Neural cell (in vitro differentiated cells): ENCODE measurements at regions not wholly inside any gene's neighbourhood (a gene's known extent, or its start where the extent isn't known, plus 50 kb on each side); places are given as distances from the start of the nearest gene placed in this dataset.

Experiments
- H2AFZ ChIP-seq: fragments of 200-600, 300-800 bp; sonication (generic), shearing (Covaris generic); 2 replicates; pipeline ENCODE4 v1.6.0; 2014; ENCODE audit warnings: low read depth, mild to moderate bottlenecking, antibody characterized with exemption, low read length, moderate library complexity
- H3F3A ChIP-seq: fragments of 200-600 bp; shearing (Covaris generic); 2 replicates; pipeline ENCODE4 v1.6.1; 2016; ENCODE audit warnings: mild to moderate bottlenecking, moderate library complexity, mixed read lengths, antibody characterized with exemption, low read length; ENCODE audit not compliant: insufficient read depth, poor library complexity, severe bottlenecking
- H3K27ac ChIP-seq: fragments of 200-600, 300-800 bp; sonication (generic), shearing (Covaris generic); 2 replicates; pipeline ENCODE4 v1.5.1; 2014; ENCODE audit warnings: mild to moderate bottlenecking, low read length, moderate library complexity
- H3K27me3 ChIP-seq: fragments of 300-800, 200-600 bp; sonication (generic), shearing (Covaris generic); 2 replicates; pipeline ENCODE4 v1.6.0; 2014; ENCODE audit warnings: mild to moderate bottlenecking, low read depth, low read length, moderate library complexity; ENCODE audit not compliant: insufficient read depth
- H3K36me3 ChIP-seq: fragments of 300-800, 200-600 bp; sonication (generic), shearing (Covaris generic); 2 replicates; pipeline ENCODE4 v1.5.1; 2014; ENCODE audit warnings: mild to moderate bottlenecking, antibody characterized with exemption, low read length, moderate library complexity; ENCODE audit not compliant: insufficient read depth
- H3K4me2 ChIP-seq: fragments of 300-800, 200-600 bp; sonication (generic), shearing (Covaris generic); 2 replicates; pipeline ENCODE4 v1.6.0; 2014; ENCODE audit warnings: mild to moderate bottlenecking, low read length
- H3K4me3 ChIP-seq: fragments of 300-800, 200-600 bp; sonication (generic), shearing (Covaris generic); 2 replicates; pipeline ENCODE4 v1.5.1; 2014; ENCODE audit warnings: mild to moderate bottlenecking, low read length, moderate library complexity
- H3K79me2 ChIP-seq: fragments of 200-600 bp; shearing (Covaris generic); replicated peaks from 2 replicates; pipeline ENCODE4 v1.6.0; 2014; ENCODE audit warnings: mild to moderate bottlenecking, low read length, moderate library complexity; ENCODE audit not compliant: insufficient read depth
- H3K9ac ChIP-seq: fragments of 300-800, 200-600 bp; sonication (generic), shearing (Covaris generic); 2 replicates; pipeline ENCODE4 v1.6.1; 2016; ENCODE audit warnings: mild to moderate bottlenecking, low read length, mixed read lengths
- H3K9me2 ChIP-seq: fragments of 200-600 bp; shearing (Covaris generic); 2 replicates; pipeline ENCODE4 v1.6.1; 2016; ENCODE audit warnings: mild to moderate bottlenecking, low read length, mixed read lengths; ENCODE audit not compliant: insufficient read depth
- H3K9me3 ChIP-seq: fragments of 200-600, 300-800 bp; sonication (generic), shearing (Covaris generic); 2 replicates; pipeline ENCODE4 v1.6.1; 2016; ENCODE audit warnings: mild to moderate bottlenecking, mixed run types, low read length, moderate library complexity, mixed read lengths
- H4K20me1 ChIP-seq: fragments of 200-600 bp; shearing (Covaris generic); 2 replicates; pipeline ENCODE4 v1.6.1; 2016; ENCODE audit warnings: mild to moderate bottlenecking, mixed run types; ENCODE audit not compliant: insufficient read depth
- EP300 ChIP-seq: fragments of 450-650 bp; conservative IDR thresholded peaks from 2 replicates; pipeline ENCODE4 v1.6.1; 2014; ENCODE audit warnings: antibody characterized with exemption, mild to moderate bottlenecking, moderate library complexity; ENCODE audit not compliant: poor library complexity, severe bottlenecking
- EZH2 ChIP-seq: fragments of 200-600, 300-800 bp; shearing (Covaris generic), sonication (generic); IDR thresholded peaks from 2 replicates; pipeline ENCODE4 v1.6.1; 2014; ENCODE audit warnings: antibody characterized with exemption, low read length, borderline replicate concordance, mild to moderate bottlenecking; ENCODE audit not compliant: insufficient read depth, poor library complexity, severe bottlenecking
- MXI1 ChIP-seq: fragments of 450-650 bp; conservative IDR thresholded peaks from 2 replicates; pipeline ENCODE4 v1.6.1; 2014; ENCODE audit warnings: antibody characterized with exemption, mild to moderate bottlenecking; ENCODE audit not compliant: poor library complexity, severe bottlenecking
- POLR2AphosphoS5 ChIP-seq: IDR thresholded peaks from 2 replicates; pipeline ENCODE4 v1.6.1; 2012
- RAD21 ChIP-seq: fragments of 450-650 bp; conservative IDR thresholded peaks from 2 replicates; pipeline ENCODE4 v1.6.1; 2014; ENCODE audit warnings: antibody characterized with exemption, mild to moderate bottlenecking, moderate library complexity
- SMC3 ChIP-seq: fragments of 450-650 bp; conservative IDR thresholded peaks from 2 replicates; pipeline ENCODE4 v1.6.1; 2014; ENCODE audit warnings: antibody characterized with exemption, mild to moderate bottlenecking, moderate library complexity; ENCODE audit not compliant: poor library complexity
- TAF1 ChIP-seq: IDR thresholded peaks from 2 replicates; pipeline ENCODE4 v1.6.1; 2012; ENCODE audit warnings: low read depth
- TF ChIP-seq, protein P1 (sequence below): IDR thresholded peaks from 2 replicates; pipeline ENCODE4 v1.6.1; 2012; ENCODE audit warnings: borderline replicate concordance
- TF ChIP-seq, protein P2 (sequence below): fragments of 450-650 bp; IDR thresholded peaks from 2 replicates; pipeline ENCODE4 v1.5.1; 2014; ENCODE audit warnings: antibody characterized with exemption, mild to moderate bottlenecking, moderate library complexity; ENCODE audit not compliant: poor library complexity, severe bottlenecking

DNA sequence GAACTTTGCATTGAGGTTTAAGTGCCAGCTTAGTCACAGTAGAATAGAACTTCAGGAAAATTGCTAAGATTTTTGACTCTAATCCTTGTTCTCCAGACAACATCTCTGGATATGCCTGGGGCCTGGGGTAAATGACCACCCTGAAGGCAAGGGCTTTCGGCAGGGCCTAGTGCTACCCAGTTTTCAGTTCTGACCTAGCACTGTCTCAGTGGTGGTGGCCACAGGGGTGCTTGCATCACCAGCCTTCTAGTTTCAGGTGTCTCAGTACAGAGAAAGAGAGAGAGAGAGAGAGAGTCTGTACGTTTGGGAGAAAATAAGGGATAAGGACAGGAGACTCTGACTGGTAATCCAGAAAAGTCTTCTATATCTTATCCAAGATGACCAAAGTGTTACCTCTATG is 890.5 kb downstream of the JRKL start:
- Histone ChIP-seq H3K27me3 (no peaks in the 10 kb centered on the region), H3F3A (no peaks in the 10 kb centered on the region), H3K9ac (no peak overlapping the region), H3K27ac (no peak overlapping the region), H3K79me2 (no peaks in the 10 kb centered on the region), H4K20me1 (no peaks in the 10 kb centered on the region), H3K4me3 (no peak overlapping the region), H3K9me2 (no peaks in the 10 kb centered on the region), H2AFZ (no peak overlapping the region), H3K4me2 (no peak overlapping the region), H3K9me3 (peaks cover 3% of the 10 kb centered on the region), H3K36me3 (no peaks in the 10 kb centered on the region)
- TF ChIP-seq, protein P1, sequence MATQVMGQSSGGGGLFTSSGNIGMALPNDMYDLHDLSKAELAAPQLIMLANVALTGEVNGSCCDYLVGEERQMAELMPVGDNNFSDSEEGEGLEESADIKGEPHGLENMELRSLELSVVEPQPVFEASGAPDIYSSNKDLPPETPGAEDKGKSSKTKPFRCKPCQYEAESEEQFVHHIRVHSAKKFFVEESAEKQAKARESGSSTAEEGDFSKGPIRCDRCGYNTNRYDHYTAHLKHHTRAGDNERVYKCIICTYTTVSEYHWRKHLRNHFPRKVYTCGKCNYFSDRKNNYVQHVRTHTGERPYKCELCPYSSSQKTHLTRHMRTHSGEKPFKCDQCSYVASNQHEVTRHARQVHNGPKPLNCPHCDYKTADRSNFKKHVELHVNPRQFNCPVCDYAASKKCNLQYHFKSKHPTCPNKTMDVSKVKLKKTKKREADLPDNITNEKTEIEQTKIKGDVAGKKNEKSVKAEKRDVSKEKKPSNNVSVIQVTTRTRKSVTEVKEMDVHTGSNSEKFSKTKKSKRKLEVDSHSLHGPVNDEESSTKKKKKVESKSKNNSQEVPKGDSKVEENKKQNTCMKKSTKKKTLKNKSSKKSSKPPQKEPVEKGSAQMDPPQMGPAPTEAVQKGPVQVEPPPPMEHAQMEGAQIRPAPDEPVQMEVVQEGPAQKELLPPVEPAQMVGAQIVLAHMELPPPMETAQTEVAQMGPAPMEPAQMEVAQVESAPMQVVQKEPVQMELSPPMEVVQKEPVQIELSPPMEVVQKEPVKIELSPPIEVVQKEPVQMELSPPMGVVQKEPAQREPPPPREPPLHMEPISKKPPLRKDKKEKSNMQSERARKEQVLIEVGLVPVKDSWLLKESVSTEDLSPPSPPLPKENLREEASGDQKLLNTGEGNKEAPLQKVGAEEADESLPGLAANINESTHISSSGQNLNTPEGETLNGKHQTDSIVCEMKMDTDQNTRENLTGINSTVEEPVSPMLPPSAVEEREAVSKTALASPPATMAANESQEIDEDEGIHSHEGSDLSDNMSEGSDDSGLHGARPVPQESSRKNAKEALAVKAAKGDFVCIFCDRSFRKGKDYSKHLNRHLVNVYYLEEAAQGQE: no peak
- TF ChIP-seq SMC3: no peak
- TF ChIP-seq, protein P2, sequence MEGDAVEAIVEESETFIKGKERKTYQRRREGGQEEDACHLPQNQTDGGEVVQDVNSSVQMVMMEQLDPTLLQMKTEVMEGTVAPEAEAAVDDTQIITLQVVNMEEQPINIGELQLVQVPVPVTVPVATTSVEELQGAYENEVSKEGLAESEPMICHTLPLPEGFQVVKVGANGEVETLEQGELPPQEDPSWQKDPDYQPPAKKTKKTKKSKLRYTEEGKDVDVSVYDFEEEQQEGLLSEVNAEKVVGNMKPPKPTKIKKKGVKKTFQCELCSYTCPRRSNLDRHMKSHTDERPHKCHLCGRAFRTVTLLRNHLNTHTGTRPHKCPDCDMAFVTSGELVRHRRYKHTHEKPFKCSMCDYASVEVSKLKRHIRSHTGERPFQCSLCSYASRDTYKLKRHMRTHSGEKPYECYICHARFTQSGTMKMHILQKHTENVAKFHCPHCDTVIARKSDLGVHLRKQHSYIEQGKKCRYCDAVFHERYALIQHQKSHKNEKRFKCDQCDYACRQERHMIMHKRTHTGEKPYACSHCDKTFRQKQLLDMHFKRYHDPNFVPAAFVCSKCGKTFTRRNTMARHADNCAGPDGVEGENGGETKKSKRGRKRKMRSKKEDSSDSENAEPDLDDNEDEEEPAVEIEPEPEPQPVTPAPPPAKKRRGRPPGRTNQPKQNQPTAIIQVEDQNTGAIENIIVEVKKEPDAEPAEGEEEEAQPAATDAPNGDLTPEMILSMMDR: no peak

DNA sequence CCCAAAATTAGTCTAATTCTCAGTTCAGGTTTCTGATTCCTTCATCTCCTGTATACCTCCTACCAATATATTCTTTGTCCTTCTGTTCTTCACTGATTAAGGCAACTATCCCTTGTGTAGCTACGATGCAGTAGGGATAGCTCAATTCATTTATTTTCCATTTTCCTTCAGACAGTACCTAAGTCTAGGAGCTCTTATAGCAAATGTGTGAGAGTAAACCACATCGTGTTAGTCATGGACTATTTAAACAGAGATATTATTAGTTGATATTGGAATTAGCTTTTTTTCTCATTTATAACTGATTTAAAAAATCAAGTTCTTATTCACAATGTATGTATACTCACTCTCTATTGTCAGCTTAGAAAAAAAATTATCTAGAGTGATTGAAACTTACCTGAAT is 900.0 kb downstream of the JRKL start:
- H3K27me3 ChIP-seq: no peaks in the 10 kb centered on the region

More for the DNA sequence above, 900.0 kb downstream of the JRKL start:
- Histone ChIP-seq H3K4me2 (no peak overlapping the region), H3K79me2 (no peaks in the 10 kb centered on the region), H3K4me3 (no peak overlapping the region), H3K9me3 (no peaks in the 10 kb centered on the region), H3F3A (no peaks in the 10 kb centered on the region), H3K9ac (no peak overlapping the region), H3K36me3 (no peaks in the 10 kb centered on the region), H2AFZ (no peak overlapping the region), H4K20me1 (no peaks in the 10 kb centered on the region), H3K27ac (no peak overlapping the region), H3K9me2 (no peaks in the 10 kb centered on the region)
- TF ChIP-seq TAF1 (no peak), MXI1 (no peak), SMC3 (no peak), EZH2 (no peak), RAD21 (no peak), EP300 (no peak), POLR2AphosphoS5 (no peak)
- TF ChIP-seq, protein P1: no peak
- TF ChIP-seq, protein P2: no peak
